Stimulated activated CD8-positive, alpha-beta memory T cell treated with anti-CD3 and anti-CD28 coated beads, Interleukin-4, amount 100 ng/mL, for 48 hours (primary cell): ENCODE measurements at regions not wholly inside any gene's neighbourhood (a gene's known extent, or its start where the extent isn't known, plus 50 kb on each side); places are given as distances from the start of the nearest gene placed in this dataset.
"Not testable (repeated sequence)": the region's sequence is repeated elsewhere in the genome, so short reads cannot be mapped to it uniquely, and the experiment has no call there.

Source experiments
- DNase-seq: peaks from one replicate; pipeline ENCODE4 v3.0.0-alpha.2; 2020

GRCh38 chrX:64853424-64853823 is 122.8 kb downstream of the ZC4H2 start:
- DNase-seq, result no peak

- no peak for DNase-seq
Measured at GRCh38 chrX:64850371-64851082, 125.7 kb downstream of the ZC4H2 start.

DNA sequence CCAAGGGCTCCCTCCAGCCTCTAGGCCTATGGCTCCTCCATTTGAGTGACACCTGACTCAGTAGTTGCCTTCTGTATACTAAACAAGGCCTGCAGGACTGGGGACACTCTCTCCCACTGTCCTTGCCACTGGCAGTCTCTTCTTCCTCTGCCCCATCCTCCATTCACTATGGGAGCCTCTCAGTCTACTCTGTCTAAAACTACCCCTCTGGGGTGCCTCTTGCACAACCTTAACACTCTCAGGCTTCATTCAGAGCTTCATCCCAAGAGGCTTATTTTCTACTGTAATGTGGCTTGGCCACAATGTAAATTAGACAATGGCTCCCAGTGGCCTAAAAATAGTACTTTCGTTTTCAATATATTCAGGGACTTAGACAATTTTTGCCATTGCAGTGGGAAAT is 133.0 kb downstream of the ZC4H2 start:
- DNase-seq, result no peak

DNA sequence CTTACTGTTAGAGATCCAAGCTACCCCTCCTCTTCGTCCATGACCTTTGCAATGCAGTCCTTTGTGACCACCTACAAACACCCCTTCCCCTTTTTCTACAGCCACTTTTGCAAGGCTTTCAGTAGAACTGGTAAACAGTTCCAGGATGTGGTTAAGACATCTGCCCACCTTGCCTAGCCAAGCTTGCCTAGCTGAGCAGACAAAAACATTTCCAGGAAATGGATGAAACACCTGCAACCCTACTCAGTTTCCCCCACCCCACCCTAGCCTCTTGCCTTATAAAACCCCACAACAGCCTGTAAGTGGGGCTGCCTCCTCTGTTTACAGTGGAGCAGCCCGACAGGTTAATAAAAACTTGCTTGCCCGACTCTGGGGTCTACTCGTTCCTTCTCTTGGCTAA is 133.8 kb downstream of the ZC4H2 start:
- no peak for DNase-seq

- no peak for DNase-seq
Measured at GRCh38 chrX:64805683-64806082, 170.6 kb downstream of the ZC4H2 start.

- no peak for DNase-seq
Measured at GRCh38 chrX:64792598-64793337, 183.5 kb downstream of the ZC4H2 start.

- no peak for DNase-seq
Measured at GRCh38 chrX:64782923-64783322, 193.3 kb downstream of the ZC4H2 start.

DNA sequence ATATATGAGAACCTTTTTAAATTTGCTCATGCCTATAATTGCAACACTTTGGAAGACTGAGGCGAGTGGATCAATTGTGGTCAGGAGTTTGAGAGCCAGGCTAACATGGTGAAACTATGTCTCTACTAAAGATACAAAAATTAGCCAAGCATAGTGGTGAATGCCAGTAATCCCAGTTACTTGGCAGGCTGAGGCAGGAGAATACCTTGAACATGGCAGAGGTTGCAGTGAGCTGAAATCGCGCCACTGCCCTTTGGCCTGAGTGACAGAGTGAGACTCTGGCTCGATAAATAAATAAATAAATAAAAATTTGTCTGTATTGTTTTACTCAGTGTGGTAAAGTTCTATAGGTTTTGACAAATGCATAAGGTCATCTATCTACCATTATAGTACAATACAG is 218.2 kb downstream of the ZC4H2 start:
- no peak for DNase-seq

DNA sequence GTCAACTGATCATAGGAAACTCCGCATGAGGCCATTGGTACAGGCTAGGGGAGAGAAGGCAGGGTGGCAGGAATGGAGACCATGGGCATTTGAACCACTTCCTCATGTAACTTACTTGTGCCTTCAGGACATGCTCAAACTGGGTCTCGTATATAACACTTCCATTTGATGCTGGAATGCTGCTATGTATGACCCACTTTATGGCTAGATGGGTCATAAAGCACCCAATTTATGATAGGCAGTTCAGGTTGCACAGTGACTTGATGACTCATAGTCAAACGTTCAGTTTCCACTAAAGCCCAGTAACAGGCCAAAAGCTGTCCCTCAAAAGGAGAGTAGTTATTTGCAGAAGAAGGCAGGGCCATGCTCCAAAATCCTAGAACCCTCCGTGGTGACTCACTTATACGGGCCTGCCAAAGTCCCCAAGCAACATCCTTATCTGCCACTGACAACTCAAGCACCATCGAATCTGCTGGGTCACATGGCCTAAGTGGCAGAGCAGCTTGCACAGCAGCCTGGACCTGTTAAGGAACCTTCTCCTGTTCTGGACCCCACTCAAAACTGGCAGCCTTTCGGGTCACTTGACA is 236.4 kb downstream of the ZC4H2 start:
- no peak for DNase-seq

DNA sequence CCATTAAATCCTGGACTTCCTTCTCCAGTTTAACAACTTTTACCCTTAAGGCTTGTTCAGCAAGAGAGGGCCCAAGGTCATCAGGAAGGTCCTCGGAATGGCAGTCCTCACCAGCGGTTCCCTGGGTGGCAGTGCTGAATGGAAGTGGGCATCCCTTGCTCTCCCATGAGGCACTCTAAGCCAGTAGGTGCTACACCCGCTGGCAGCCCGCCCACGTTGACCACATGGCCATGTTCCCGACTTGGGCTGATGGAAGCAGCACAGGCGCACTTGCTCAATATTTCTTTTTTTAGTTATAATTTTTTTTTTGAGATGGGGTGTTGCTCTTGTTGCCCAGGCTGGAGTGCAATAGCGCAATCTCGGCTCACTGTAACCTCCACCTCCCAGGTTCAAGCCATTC is 277.9 kb downstream of the ZC4H2 start:
- DNase-seq, result no peak

GRCh38 chrX:64695372-64695771 is 280.9 kb downstream of the ZC4H2 start:
- DNase-seq, result not testable (repeated sequence)

- no peak for DNase-seq
Measured at GRCh38 chrX:64662876-64663275, 267.6 kb upstream of the MTMR8 start.

DNA sequence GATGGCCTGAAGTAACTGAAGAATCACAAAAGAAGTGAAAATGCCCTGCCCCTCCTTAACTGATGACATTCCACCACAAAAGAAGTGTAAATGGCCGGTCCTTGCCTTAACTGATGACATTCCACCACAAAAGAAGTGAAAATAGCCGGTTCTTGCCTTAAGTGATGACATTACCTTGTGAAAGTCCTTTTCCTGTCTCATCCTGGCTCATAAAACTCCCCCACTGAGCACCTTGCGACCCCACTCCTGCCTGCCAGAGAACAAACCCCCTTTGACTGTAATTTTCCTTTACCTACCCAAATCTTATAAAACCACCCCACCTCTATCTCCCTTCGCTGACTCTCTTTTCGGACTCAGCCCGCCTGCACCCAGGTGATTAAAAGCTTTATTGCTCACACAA is 262.0 kb upstream of the MTMR8 start:
- not testable (repeated sequence) for DNase-seq

- DNase-seq, result peak; percentile 19
Measured at GRCh38 chrX:64642482-64642881, 247.2 kb upstream of the MTMR8 start.
